ENCODE measurements at regions not wholly inside any gene's neighbourhood (a gene's known extent, or its start where the extent isn't known, plus 50 kb on each side); places are given as distances from the start of the nearest gene placed in this dataset.

GRCh38 chr6:165905744-165906143 is 242.7 kb upstream of the PDE10A start:
- POLR2A ChIA-PET (ENCODE audit: unreplicated experiment): no interaction called here
- H3K4me2 ChIP-seq (ENCODE audit: low read length): no peak overlapping the region
- H3K9me2 ChIP-seq (replicated peaks; ENCODE audit: low read length): no peaks in the 10 kb centered on the region
- CTCF ChIA-PET: no interaction called here
- no peak overlapping the region for H3K9ac ChIP-seq (ENCODE audit: low read length)
- DNase-seq: no peak
- no TSS peak for BruUV-seq (replicated peaks)
- no peaks in the 10 kb centered on the region for H3K4me1 ChIP-seq (ENCODE audit: insufficient read depth, low read length)
- H3K79me2 ChIP-seq (ENCODE audit: low read length): no peaks in the 10 kb centered on the region
- no peak overlapping the region for H3K4me3 ChIP-seq (ENCODE audit: low read length)
- H3K9me3 ChIP-seq (ENCODE audit: low read length): no peaks in the 10 kb centered on the region
- no peak overlapping the region for H3K27ac ChIP-seq (ENCODE audit: low read length)
- no peaks in the 10 kb centered on the region for H3F3A ChIP-seq (ENCODE audit: low read length, unreplicated experiment)
- no peaks in the 10 kb centered on the region for H4K20me1 ChIP-seq (ENCODE audit: low read length)
- no peak for ATAC-seq
- H3K27me3 ChIP-seq (ENCODE audit: low read length): no peaks in the 10 kb centered on the region
- intact Hi-C loops (cut with micrococcal nuclease): no loop called here
- no peaks in the 10 kb centered on the region for H3K36me3 ChIP-seq (ENCODE audit: low read depth, low read length)
- H2AFZ ChIP-seq (ENCODE audit: low read length): no peak overlapping the region
- TF ChIP-seq EZH2phosphoT487 (IDR thresholded peaks at IDR 0.05; ENCODE audit: borderline replicate concordance, low read length) (no peak), EZH2 (IDR thresholded peaks at IDR 0.05; ENCODE audit: low read length, unreplicated experiment) (no peak), CTCF (conservative IDR thresholded peaks at IDR 0.05; ENCODE audit: low read depth, low read length) (no peak)

GRCh38 chr6:165900970-165901369 is 237.9 kb upstream of the PDE10A start:
- H4K20me1 ChIP-seq (ENCODE audit: low read length): no peaks in the 10 kb centered on the region
- POLR2A ChIA-PET (ENCODE audit: unreplicated experiment): no interaction called here
- H3K4me2 ChIP-seq (ENCODE audit: low read length): no peak overlapping the region
- CTCF ChIA-PET: no interaction called here
- H3K9me3 ChIP-seq (ENCODE audit: low read length): no peaks in the 10 kb centered on the region
- ATAC-seq (no peak), DNase-seq (no peak)
- H3K27ac ChIP-seq (ENCODE audit: low read length): no peak overlapping the region
- H3K9ac ChIP-seq (ENCODE audit: low read length): no peak overlapping the region
- no peaks in the 10 kb centered on the region for H3K36me3 ChIP-seq (ENCODE audit: low read depth, low read length)
- no peaks in the 10 kb centered on the region for H3K4me1 ChIP-seq (ENCODE audit: insufficient read depth, low read length)
- no peaks in the 10 kb centered on the region for H3K9me2 ChIP-seq (replicated peaks; ENCODE audit: low read length)
- BruUV-seq (replicated peaks): no TSS peak
- H2AFZ ChIP-seq (ENCODE audit: low read length): no peak overlapping the region
- H3K4me3 ChIP-seq (ENCODE audit: low read length): no peak overlapping the region
- H3K27me3 ChIP-seq (ENCODE audit: low read length): no peaks in the 10 kb centered on the region
- intact Hi-C loops (cut with micrococcal nuclease): no loop called here
- TF ChIP-seq CTCF (conservative IDR thresholded peaks at IDR 0.05; ENCODE audit: low read depth, low read length) (no peak), EZH2phosphoT487 (IDR thresholded peaks at IDR 0.05; ENCODE audit: borderline replicate concordance, low read length) (no peak), EZH2 (IDR thresholded peaks at IDR 0.05; ENCODE audit: low read length, unreplicated experiment) (no peak)
- no peaks in the 10 kb centered on the region for H3K79me2 ChIP-seq (ENCODE audit: low read length)
- H3F3A ChIP-seq (ENCODE audit: low read length, unreplicated experiment): no peaks in the 10 kb centered on the region

- CTCF ChIA-PET: no interaction called here
- Histone ChIP-seq H3K9ac (ENCODE audit: low read length) (no peak overlapping the region), H3K79me2 (ENCODE audit: low read length) (no peaks in the 10 kb centered on the region), H4K20me1 (ENCODE audit: low read length) (no peaks in the 10 kb centered on the region), H3K9me3 (ENCODE audit: low read length) (no peaks in the 10 kb centered on the region), H3K4me1 (ENCODE audit: insufficient read depth, low read length) (no peaks in the 10 kb centered on the region), H3K27ac (ENCODE audit: low read length) (no peak overlapping the region), H2AFZ (ENCODE audit: low read length) (no peak overlapping the region), H3F3A (ENCODE audit: low read length, unreplicated experiment) (no peaks in the 10 kb centered on the region), H3K27me3 (ENCODE audit: low read length) (no peaks in the 10 kb centered on the region), H3K4me3 (ENCODE audit: low read length) (no peak overlapping the region), H3K36me3 (ENCODE audit: low read depth, low read length) (no peaks in the 10 kb centered on the region), H3K4me2 (ENCODE audit: low read length) (no peak overlapping the region), H3K9me2 (replicated peaks; ENCODE audit: low read length) (no peaks in the 10 kb centered on the region)
- intact Hi-C loops (cut with micrococcal nuclease): no loop called here
- BruUV-seq (replicated peaks): no TSS peak
- ATAC-seq: no peak
- DNase-seq: no peak
- POLR2A ChIA-PET (ENCODE audit: unreplicated experiment): no interaction called here
- TF ChIP-seq CTCF (conservative IDR thresholded peaks at IDR 0.05; ENCODE audit: low read depth, low read length) (no peak), EZH2phosphoT487 (IDR thresholded peaks at IDR 0.05; ENCODE audit: borderline replicate concordance, low read length) (no peak), EZH2 (IDR thresholded peaks at IDR 0.05; ENCODE audit: low read length, unreplicated experiment) (no peak)
These were observed 236.6 kb upstream of the PDE10A start for GRCh38 chr6:165899611-165900010.
